ENCODE measurements at regions not wholly inside any gene's neighbourhood (a gene's known extent, or its start where the extent isn't known, plus 50 kb on each side); places are given as distances from the start of the nearest gene placed in this dataset.

DNA sequence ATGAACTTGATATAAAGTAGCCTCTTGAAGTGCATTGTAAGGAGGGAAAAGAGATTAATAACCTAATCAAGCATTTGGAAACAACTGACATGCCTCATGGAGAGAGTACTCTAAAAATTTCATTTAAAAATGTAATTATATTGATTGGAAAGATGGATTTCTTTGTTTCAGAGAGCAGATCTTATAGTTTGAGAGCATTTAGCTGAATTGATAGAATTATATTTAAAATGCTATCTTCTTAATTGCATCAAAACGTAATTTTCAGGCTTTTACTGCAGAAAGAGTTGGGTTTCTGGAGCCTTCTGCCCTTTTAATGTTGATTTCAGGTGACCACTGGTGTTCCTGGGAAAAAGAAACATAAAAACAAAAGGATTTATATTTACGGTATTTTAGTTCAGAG, 130.6 kb downstream of the EDN3 start:
- no peak overlapping the region for H3K4me3 ChIP-seq (ENCODE audit: low read length)
- DNase-seq, result no peak
- no peaks in the 10 kb centered on the region for H3K9me3 ChIP-seq (ENCODE audit: control insufficient read depth, low read depth, low read length)
- no peaks in the 10 kb centered on the region for H3K4me1 ChIP-seq (ENCODE audit: control insufficient read depth, insufficient read depth, low read length)
- no peaks in the 10 kb centered on the region for H3K36me3 ChIP-seq (ENCODE audit: control insufficient read depth, insufficient read depth, low read length)
- no peak overlapping the region for H3K27ac ChIP-seq (ENCODE audit: low read length)
- H3K27me3 ChIP-seq (ENCODE audit: control insufficient read depth, insufficient read depth, low read length), result peaks cover 4% of the 10 kb centered on the region
- 50% methylated on average over 2 of the region's 2 CpGs for WGBS (ENCODE audit: insufficient coverage, low lambda C conversion rate)

DNA sequence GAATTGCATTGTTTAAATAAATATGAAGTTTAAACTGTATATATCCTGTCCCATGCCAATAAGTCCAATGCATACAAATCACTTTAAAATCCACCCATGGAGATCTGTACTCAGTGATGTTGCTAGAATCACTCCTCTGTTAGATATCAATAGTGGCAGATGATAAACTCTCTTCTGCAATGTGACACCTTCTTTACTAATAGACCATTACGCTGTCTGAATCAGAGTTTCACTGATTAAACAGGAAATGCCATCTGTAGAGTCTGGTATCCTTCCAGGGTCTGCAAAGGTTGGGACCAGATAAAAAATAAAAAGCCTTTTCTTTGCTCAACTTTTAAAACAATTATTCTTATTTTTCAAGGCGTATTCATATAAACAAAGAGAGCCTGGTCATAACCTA, 134.5 kb downstream of the EDN3 start:
- Histone ChIP-seq H3K27me3 (ENCODE audit: control insufficient read depth, insufficient read depth, low read length) (peaks cover 4% of the 10 kb centered on the region), H3K9me3 (ENCODE audit: control insufficient read depth, low read depth, low read length) (no peaks in the 10 kb centered on the region), H3K27ac (ENCODE audit: low read length) (no peak overlapping the region), H3K4me3 (ENCODE audit: low read length) (no peak overlapping the region), H3K36me3 (ENCODE audit: control insufficient read depth, insufficient read depth, low read length) (no peaks in the 10 kb centered on the region), H3K4me1 (ENCODE audit: control insufficient read depth, insufficient read depth, low read length) (no peaks in the 10 kb centered on the region)
- WGBS (ENCODE audit: insufficient coverage, low lambda C conversion rate), result 86% methylated on average over 1 of the region's 2 CpGs
- DNase-seq, result no peak

DNA sequence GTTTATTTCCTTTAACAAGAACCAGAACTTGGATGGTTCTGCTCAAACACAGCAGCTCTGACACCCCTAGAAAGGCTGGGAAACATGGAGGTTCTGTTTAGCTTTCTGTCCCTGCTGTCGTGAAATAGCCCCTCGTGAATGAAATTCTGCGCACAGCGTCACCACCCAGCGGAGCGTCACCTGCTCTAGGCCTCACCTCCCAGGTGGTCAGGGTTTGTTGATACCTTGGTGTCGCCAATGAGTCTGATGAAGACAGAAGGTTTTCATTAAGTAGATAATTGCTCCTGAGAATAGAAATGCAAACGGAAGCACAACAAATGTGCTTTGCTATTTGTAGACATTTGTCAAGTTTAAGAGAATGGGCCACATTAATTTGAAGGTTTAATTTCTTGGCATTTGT, 135.1 kb downstream of the EDN3 start:
- Histone ChIP-seq H3K4me1 (ENCODE audit: control insufficient read depth, insufficient read depth, low read length) (no peaks in the 10 kb centered on the region), H3K4me3 (ENCODE audit: low read length) (no peak overlapping the region), H3K27ac (ENCODE audit: low read length) (no peak overlapping the region), H3K9me3 (ENCODE audit: control insufficient read depth, low read depth, low read length) (no peaks in the 10 kb centered on the region), H3K27me3 (ENCODE audit: control insufficient read depth, insufficient read depth, low read length) (peaks cover 4% of the 10 kb centered on the region), H3K36me3 (ENCODE audit: control insufficient read depth, insufficient read depth, low read length) (no peaks in the 10 kb centered on the region)
- DNase-seq, result no peak
- WGBS (ENCODE audit: insufficient coverage, low lambda C conversion rate), result no CpG with 5 or more reads among the region's 8 CpGs

DNA sequence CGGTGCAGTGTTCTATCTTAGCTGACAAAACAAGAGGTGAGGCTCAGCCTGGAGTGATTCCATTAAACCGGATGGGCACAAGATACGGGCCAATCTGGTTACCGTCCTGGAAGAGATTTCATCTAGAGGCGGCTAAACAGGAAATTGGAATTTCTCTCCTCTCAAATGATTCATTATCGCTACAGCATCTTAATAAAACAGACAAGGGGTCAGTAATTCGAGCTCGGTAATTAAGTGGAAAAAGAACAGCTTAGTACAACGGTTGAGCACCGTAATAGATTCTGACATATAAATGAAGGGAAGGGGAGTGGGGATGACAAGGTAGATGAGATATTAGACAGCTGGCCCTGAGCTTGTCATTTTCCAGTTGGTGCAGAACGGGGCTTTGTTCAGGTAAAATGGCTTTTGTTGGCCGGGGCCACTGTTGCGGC, 137.2 kb downstream of the EDN3 start:
- Histone ChIP-seq H3K4me1 (ENCODE audit: control insufficient read depth, insufficient read depth, low read length) (no peaks in the 10 kb centered on the region), H3K27ac (ENCODE audit: low read length) (no peak overlapping the region), H3K27me3 (ENCODE audit: control insufficient read depth, insufficient read depth, low read length) (peaks cover 9% of the 10 kb centered on the region), H3K36me3 (ENCODE audit: control insufficient read depth, insufficient read depth, low read length) (no peaks in the 10 kb centered on the region), H3K9me3 (ENCODE audit: control insufficient read depth, low read depth, low read length) (no peaks in the 10 kb centered on the region), H3K4me3 (ENCODE audit: low read length) (no peak overlapping the region)
- DNase-seq, result no peak
- WGBS (ENCODE audit: insufficient coverage, low lambda C conversion rate), result no CpG with 5 or more reads among the region's 13 CpGs

DNA sequence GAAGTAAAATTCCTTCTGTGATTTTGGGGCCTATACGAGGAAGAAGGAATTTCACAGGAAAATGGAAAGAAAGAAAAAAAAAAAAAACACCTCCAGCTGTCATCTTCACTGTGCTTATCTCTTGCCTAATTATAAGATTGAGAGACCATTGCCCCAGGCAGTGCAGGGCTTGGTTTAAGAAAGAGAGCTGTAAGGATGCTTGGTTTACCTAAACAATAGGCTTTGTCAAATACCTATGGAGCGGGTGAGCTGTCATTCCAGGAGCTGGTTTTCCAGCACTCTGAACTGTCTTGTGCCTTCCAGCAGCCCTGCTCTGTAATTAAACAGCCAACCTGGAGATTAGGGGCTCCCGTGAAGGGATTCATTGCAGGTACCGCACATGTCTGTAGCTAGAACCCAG, 137.8 kb downstream of the EDN3 start:
- H3K4me1 ChIP-seq (ENCODE audit: control insufficient read depth, insufficient read depth, low read length), result no peaks in the 10 kb centered on the region
- no peak overlapping the region for H3K4me3 ChIP-seq (ENCODE audit: low read length)
- 60% methylated on average over 1 of the region's 4 CpGs for WGBS (ENCODE audit: insufficient coverage, low lambda C conversion rate)
- no peaks in the 10 kb centered on the region for H3K9me3 ChIP-seq (ENCODE audit: control insufficient read depth, low read depth, low read length)
- DNase-seq, result no peak
- no peak overlapping the region for H3K27ac ChIP-seq (ENCODE audit: low read length)
- no peaks in the 10 kb centered on the region for H3K36me3 ChIP-seq (ENCODE audit: control insufficient read depth, insufficient read depth, low read length)
- H3K27me3 ChIP-seq (ENCODE audit: control insufficient read depth, insufficient read depth, low read length), result peaks cover 14% of the 10 kb centered on the region

DNA sequence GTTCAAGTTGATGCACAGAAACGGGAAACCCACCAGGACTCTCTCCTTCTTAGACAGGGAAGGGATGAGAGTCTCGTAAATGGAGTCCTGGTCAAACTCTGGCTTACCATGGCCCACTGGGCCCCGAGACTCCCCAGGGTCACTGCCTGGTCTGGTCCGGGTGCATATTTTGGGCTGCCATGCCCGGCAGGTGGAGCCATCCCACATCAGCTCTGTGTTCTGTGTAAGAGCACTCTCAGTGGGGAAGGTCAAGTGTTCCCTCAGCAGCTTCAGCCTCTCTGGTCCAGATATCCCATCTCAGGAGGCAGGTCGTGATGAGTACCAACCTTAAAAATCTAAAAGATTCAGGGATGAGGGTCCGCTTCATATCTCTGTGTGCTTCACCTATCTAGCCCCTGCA, 138.8 kb downstream of the EDN3 start:
- WGBS (ENCODE audit: insufficient coverage, low lambda C conversion rate), result no CpG with 5 or more reads among the region's 7 CpGs
- Histone ChIP-seq H3K27me3 (ENCODE audit: control insufficient read depth, insufficient read depth, low read length) (peaks cover 20% of the 10 kb centered on the region), H3K4me1 (ENCODE audit: control insufficient read depth, insufficient read depth, low read length) (no peaks in the 10 kb centered on the region), H3K36me3 (ENCODE audit: control insufficient read depth, insufficient read depth, low read length) (no peaks in the 10 kb centered on the region), H3K4me3 (ENCODE audit: low read length) (no peak overlapping the region), H3K27ac (ENCODE audit: low read length) (no peak overlapping the region), H3K9me3 (ENCODE audit: control insufficient read depth, low read depth, low read length) (no peaks in the 10 kb centered on the region)
- no peak for DNase-seq

DNA sequence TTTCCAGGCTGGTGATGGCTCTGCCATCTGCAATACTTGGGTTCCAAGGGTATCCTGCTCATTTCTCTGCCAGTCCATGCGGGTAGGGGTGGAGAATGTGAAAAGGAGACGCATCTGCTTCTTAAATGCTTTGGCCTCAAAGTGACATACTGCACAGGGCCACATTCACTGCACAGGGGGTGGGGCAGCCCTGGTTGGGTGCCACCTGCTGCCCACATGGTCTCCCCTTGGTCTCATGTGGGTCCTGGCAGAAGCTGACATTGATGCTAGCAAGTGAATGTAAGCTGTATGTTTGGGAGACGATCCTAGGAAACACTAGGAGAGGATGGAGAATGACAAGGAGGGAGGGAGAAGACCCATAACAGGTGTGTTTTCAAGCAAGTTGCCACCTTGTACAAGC, 140.9 kb downstream of the EDN3 start:
- DNase-seq, result no peak
- WGBS (ENCODE audit: insufficient coverage, low lambda C conversion rate), result no CpG with 5 or more reads among the region's 3 CpGs
- Histone ChIP-seq H3K27me3 (ENCODE audit: control insufficient read depth, insufficient read depth, low read length) (peaks cover 33% of the 10 kb centered on the region), H3K9me3 (ENCODE audit: control insufficient read depth, low read depth, low read length) (no peaks in the 10 kb centered on the region), H3K4me3 (ENCODE audit: low read length) (no peak overlapping the region), H3K4me1 (ENCODE audit: control insufficient read depth, insufficient read depth, low read length) (no peaks in the 10 kb centered on the region), H3K36me3 (ENCODE audit: control insufficient read depth, insufficient read depth, low read length) (no peaks in the 10 kb centered on the region), H3K27ac (ENCODE audit: low read length) (no peak overlapping the region)

DNA sequence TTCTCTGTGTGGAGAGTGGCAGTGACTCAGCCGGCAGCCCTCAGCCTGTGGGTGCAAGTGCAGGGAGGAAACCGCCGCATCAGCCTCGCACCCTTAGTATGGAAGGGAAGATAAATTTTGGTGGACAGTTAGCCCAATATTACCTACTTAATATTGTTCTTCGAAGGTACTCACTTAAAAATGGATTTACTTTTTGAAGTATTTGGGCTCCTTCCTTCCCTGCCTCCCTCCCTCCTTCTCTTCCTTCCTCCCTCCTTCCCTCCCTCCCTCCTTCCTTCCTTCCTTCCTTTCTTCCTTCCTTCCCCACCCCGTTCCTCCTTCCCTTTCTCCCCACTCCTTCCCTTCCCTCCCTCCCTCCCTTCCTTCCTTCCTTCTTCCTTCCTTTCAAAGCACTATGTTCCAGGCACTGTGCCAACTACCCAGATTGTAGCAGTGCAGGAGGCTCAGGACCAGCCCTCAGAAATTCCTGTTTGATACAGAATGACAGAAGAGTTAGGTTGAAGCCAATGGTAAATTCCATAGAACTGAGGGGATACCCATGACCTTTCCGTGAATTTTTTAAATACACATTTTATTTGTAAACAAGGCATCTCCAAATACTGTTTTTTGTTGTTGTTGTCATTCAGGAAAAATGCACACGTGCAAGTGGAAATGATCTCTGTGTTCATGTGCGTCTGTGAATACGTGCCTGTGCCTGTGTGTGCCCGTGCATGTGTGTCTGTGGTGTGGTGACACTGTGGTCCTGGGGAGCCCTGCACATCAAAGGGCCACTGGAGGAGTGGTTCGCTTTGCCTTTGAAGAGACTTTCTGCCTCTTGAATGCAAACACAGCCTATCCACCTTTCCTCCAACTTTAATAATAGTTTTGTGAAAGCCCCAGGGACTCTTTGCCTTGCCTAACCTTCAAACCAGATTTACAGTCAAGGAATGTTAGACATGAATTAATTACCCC, 141.7 kb downstream of the EDN3 start:
- Histone ChIP-seq H3K27me3 (ENCODE audit: control insufficient read depth, insufficient read depth, low read length) (peaks cover 34% of the 10 kb centered on the region), H3K27ac (ENCODE audit: low read length) (no peak overlapping the region), H3K9me3 (ENCODE audit: control insufficient read depth, low read depth, low read length) (no peaks in the 10 kb centered on the region), H3K4me1 (ENCODE audit: control insufficient read depth, insufficient read depth, low read length) (no peaks in the 10 kb centered on the region), H3K36me3 (ENCODE audit: control insufficient read depth, insufficient read depth, low read length) (no peaks in the 10 kb centered on the region), H3K4me3 (ENCODE audit: low read length) (no peak overlapping the region)
- no peak for DNase-seq
- WGBS (ENCODE audit: insufficient coverage, low lambda C conversion rate), result 100% methylated on average over 1 of the region's 12 CpGs

DNA sequence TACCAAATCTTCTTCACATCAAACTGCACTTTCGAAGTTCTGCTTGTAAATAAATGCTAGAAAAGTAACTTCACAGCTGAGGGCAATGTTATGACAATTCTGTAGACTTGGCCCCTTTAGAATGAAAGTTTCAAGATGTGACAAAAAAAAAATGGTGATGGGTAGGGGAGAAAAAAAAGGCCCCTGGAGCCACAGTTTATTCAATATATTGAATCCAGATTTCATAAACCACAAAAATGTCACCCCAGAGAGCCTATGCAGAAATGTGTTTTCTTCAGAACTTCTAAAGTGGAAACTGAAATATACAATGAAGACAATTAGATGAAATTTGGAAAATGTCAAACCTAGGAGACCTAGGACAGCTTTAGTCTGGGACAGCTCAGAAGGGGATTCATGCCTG, 143.1 kb downstream of the EDN3 start:
- Histone ChIP-seq H3K36me3 (ENCODE audit: control insufficient read depth, insufficient read depth, low read length) (no peaks in the 10 kb centered on the region), H3K27me3 (ENCODE audit: control insufficient read depth, insufficient read depth, low read length) (peaks cover 44% of the 10 kb centered on the region), H3K4me3 (ENCODE audit: low read length) (no peak overlapping the region), H3K27ac (ENCODE audit: low read length) (no peak overlapping the region), H3K9me3 (ENCODE audit: control insufficient read depth, low read depth, low read length) (no peaks in the 10 kb centered on the region), H3K4me1 (ENCODE audit: control insufficient read depth, insufficient read depth, low read length) (no peaks in the 10 kb centered on the region)
- WGBS (ENCODE audit: insufficient coverage, low lambda C conversion rate), result no CpG with 5 or more reads among the region's 1 CpG
- no peak for DNase-seq

DNA sequence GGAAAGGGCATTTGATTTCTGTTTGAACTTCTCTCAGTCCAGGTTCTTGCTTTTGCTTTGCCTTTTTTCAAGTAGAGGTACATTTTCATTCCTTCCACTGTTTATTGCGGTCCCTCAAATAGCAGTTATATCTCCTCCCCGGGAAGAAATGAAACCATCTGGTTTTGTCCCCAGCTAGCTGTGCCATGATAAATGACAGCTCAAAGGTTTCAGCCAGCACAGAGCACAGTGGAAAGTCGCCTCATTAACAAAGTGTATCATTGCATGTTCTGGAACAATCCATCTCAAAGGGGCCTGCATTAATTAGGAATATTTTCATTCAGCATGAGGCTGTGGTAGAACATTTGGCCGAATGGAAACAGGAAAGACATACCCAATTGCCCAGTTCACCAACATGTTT, 146.0 kb downstream of the EDN3 start:
- no peak for DNase-seq
- H3K36me3 ChIP-seq (ENCODE audit: control insufficient read depth, insufficient read depth, low read length), result no peaks in the 10 kb centered on the region
- no peak overlapping the region for H3K27ac ChIP-seq (ENCODE audit: low read length)
- H3K27me3 ChIP-seq (ENCODE audit: control insufficient read depth, insufficient read depth, low read length), result peaks cover 61% of the 10 kb centered on the region
- WGBS (ENCODE audit: insufficient coverage, low lambda C conversion rate), result 100% methylated on average over 1 of the region's 4 CpGs
- no peak overlapping the region for H3K4me3 ChIP-seq (ENCODE audit: low read length)
- H3K9me3 ChIP-seq (ENCODE audit: control insufficient read depth, low read depth, low read length), result no peaks in the 10 kb centered on the region
- H3K4me1 ChIP-seq (ENCODE audit: control insufficient read depth, insufficient read depth, low read length), result no peaks in the 10 kb centered on the region

DNA sequence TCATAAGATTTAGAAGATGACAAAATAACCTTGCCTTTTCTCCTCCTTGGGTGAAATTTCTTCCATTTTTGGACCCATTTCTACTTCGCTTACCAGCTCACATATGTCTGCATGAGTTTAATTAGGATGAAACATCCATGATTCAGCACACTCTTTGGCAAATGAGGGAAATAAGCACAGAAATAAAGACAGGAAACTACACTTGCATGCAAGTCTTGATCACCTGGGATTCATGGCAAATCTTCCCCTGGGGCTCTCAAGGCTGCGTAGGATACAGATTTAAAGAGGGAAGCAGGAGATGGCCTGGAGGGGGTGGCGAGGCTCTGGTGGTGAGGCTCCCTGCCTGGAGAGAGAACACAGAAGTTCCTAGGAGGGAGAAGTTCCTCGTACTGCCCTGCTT, 147.8 kb downstream of the EDN3 start:
- WGBS (ENCODE audit: insufficient coverage, low lambda C conversion rate), result no CpG with 5 or more reads among the region's 4 CpGs
- no peak for DNase-seq
- H3K36me3 ChIP-seq (ENCODE audit: control insufficient read depth, insufficient read depth, low read length), result no peaks in the 10 kb centered on the region
- H3K4me3 ChIP-seq (ENCODE audit: low read length), result no peak overlapping the region
- peaks cover 53% of the 10 kb centered on the region for H3K27me3 ChIP-seq (ENCODE audit: control insufficient read depth, insufficient read depth, low read length)
- H3K27ac ChIP-seq (ENCODE audit: low read length), result no peak overlapping the region
- no peaks in the 10 kb centered on the region for H3K9me3 ChIP-seq (ENCODE audit: control insufficient read depth, low read depth, low read length)
- H3K4me1 ChIP-seq (ENCODE audit: control insufficient read depth, insufficient read depth, low read length), result no peaks in the 10 kb centered on the region
